B cell (primary cell): ENCODE measurements at regions not wholly inside any gene's neighbourhood (a gene's known extent, or its start where the extent isn't known, plus 50 kb on each side); places are given as distances from the start of the nearest gene placed in this dataset.

Source experiments
- EZH2 ChIP-seq: IDR thresholded peaks from 2 replicates; pipeline ENCODE4 v1.6.1; 2012; ENCODE audit warnings: borderline replicate concordance, low read depth, mild to moderate bottlenecking, moderate library complexity, low read length; ENCODE audit not compliant: insufficient read depth, poor library complexity, severe bottlenecking
- TF ChIP-seq, protein P1 (sequence below): fragments of 200-600 bp; IDR thresholded peaks from one replicate; pipeline ENCODE4 v1.8.0; 2022; ENCODE audit warnings: antibody characterized with exemption, mild to moderate bottlenecking

DNA sequence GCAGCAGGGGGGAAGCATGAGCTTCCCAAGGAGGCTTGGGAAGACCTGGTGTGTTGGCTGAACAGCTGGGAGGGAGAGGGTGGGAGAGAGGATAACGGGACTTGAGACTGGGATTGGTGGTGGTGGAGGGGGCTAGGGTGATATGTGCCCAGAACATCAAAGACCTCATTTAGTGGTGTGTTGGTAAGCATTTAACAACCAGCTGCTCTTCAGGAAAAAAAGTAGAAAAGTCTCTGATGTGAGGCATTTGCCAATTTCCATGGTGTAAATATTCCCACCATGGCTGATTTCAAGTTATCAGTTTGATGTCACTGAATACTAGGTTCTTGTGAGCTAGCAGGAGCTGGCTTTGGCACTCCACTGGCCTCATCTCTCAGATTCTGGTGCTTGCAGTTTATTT lies 170.8 kb downstream of the MACROH2A1 start:
- TF ChIP-seq, protein P1, sequence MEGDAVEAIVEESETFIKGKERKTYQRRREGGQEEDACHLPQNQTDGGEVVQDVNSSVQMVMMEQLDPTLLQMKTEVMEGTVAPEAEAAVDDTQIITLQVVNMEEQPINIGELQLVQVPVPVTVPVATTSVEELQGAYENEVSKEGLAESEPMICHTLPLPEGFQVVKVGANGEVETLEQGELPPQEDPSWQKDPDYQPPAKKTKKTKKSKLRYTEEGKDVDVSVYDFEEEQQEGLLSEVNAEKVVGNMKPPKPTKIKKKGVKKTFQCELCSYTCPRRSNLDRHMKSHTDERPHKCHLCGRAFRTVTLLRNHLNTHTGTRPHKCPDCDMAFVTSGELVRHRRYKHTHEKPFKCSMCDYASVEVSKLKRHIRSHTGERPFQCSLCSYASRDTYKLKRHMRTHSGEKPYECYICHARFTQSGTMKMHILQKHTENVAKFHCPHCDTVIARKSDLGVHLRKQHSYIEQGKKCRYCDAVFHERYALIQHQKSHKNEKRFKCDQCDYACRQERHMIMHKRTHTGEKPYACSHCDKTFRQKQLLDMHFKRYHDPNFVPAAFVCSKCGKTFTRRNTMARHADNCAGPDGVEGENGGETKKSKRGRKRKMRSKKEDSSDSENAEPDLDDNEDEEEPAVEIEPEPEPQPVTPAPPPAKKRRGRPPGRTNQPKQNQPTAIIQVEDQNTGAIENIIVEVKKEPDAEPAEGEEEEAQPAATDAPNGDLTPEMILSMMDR, result no peak
- TF ChIP-seq EZH2, result no peak
